H9 (cell line): ENCODE measurements at regions not wholly inside any gene's neighbourhood (a gene's known extent, or its start where the extent isn't known, plus 50 kb on each side); places are given as distances from the start of the nearest gene placed in this dataset.
A peak's percentile ranks its signal among the peaks of the same experiment; 100 is the strongest.

Experiments
- DNase-seq: peaks from one replicate; pipeline ENCODE4 v3.0.0-alpha.2; 2017
- H2AFZ ChIP-seq: one replicate; pipeline ENCODE4 v1.6.1; 2013; ENCODE audit warnings: mild to moderate bottlenecking, low read length, control low read depth, moderate library complexity
- H2AK5ac ChIP-seq: 2 replicates; pipeline ENCODE4 v1.6.1; 2013; ENCODE audit warnings: low read length, control low read depth, mixed read lengths; ENCODE audit not compliant: insufficient read length
- H2BK120ac ChIP-seq: one replicate; pipeline ENCODE4 v1.6.1; 2013; ENCODE audit warnings: low read depth, mild to moderate bottlenecking, low read length, control low read depth, inconsistent platforms; ENCODE audit not compliant: poor library complexity, severe bottlenecking
- H2BK12ac ChIP-seq: 2 replicates; pipeline ENCODE4 v1.6.1; 2013; ENCODE audit warnings: low read length, control low read depth, mixed read lengths, low read depth; ENCODE audit not compliant: insufficient read length
- H2BK15ac ChIP-seq: 2 replicates; pipeline ENCODE4 v1.6.1; 2013; ENCODE audit warnings: low read depth, low read length, control low read depth
- H2BK20ac ChIP-seq: one replicate; pipeline ENCODE4 v1.6.1; 2013; ENCODE audit warnings: low read depth, mild to moderate bottlenecking, low read length, control low read depth, inconsistent platforms; ENCODE audit not compliant: poor library complexity, severe bottlenecking
- H2BK5ac ChIP-seq: 2 replicates; pipeline ENCODE4 v1.6.1; 2013; ENCODE audit warnings: low read length, control low read depth, mixed read lengths; ENCODE audit not compliant: insufficient read length
- H3K14ac ChIP-seq: 2 replicates; pipeline ENCODE4 v1.6.1; 2013; ENCODE audit warnings: low read length, control low read depth; ENCODE audit not compliant: insufficient read depth
- H3K18ac ChIP-seq: 2 replicates; pipeline ENCODE4 v1.6.1; 2013; ENCODE audit warnings: low read depth, mild to moderate bottlenecking, mixed read lengths, low read length, control low read depth; ENCODE audit not compliant: insufficient read length
- H3K23ac ChIP-seq: 2 replicates; pipeline ENCODE4 v1.6.1; 2013; ENCODE audit warnings: low read length, control low read depth, mixed read lengths, low read depth; ENCODE audit not compliant: insufficient read length
- H3K23me2 ChIP-seq: 2 replicates; pipeline ENCODE4 v1.6.1; 2013; ENCODE audit warnings: low read depth, mild to moderate bottlenecking, mixed read lengths, low read length, control low read depth; ENCODE audit not compliant: insufficient read length, poor library complexity, severe bottlenecking
- H3K27ac ChIP-seq: 2 replicates; pipeline ENCODE4 v1.5.1; 2013; ENCODE audit warnings: low read length, control low read depth, mixed read lengths, low read depth; ENCODE audit not compliant: insufficient read length
- H3K27me3 ChIP-seq: 2 replicates; pipeline ENCODE4 v1.6.1; 2013; ENCODE audit warnings: low read length, control low read depth, inconsistent platforms; ENCODE audit not compliant: insufficient read depth
- H3K4ac ChIP-seq: 2 replicates; pipeline ENCODE4 v1.6.1; 2013; ENCODE audit warnings: low read depth, mild to moderate bottlenecking, control low read depth, inconsistent platforms, low read length, moderate library complexity
- H3K4me1 ChIP-seq: 2 replicates; pipeline ENCODE4 v1.6.1; 2013; ENCODE audit warnings: low read length, control low read depth, inconsistent platforms; ENCODE audit not compliant: insufficient read depth
- H3K4me2 ChIP-seq: 2 replicates; pipeline ENCODE4 v1.6.1; 2013; ENCODE audit warnings: low read length, control low read depth, mixed read lengths; ENCODE audit not compliant: insufficient read length, insufficient read depth
- H3K56ac ChIP-seq: 2 replicates; pipeline ENCODE4 v1.6.1; 2013; ENCODE audit warnings: low read depth, mild to moderate bottlenecking, mixed read lengths, low read length, control low read depth; ENCODE audit not compliant: insufficient read length
- H3K79me1 ChIP-seq: 2 replicates; pipeline ENCODE4 v1.6.1; 2013; ENCODE audit warnings: low read depth, mild to moderate bottlenecking, moderate library complexity, low read length, control low read depth, inconsistent platforms; ENCODE audit not compliant: insufficient read depth, poor library complexity, severe bottlenecking
- H3K79me2 ChIP-seq: 2 replicates; pipeline ENCODE4 v1.6.1; 2013; ENCODE audit warnings: low read length, control low read depth, inconsistent platforms; ENCODE audit not compliant: insufficient read depth
- H3K9ac ChIP-seq: 2 replicates; pipeline ENCODE4 v1.6.1; 2013; ENCODE audit warnings: low read length, control low read depth, mixed read lengths; ENCODE audit not compliant: insufficient read length; ENCODE audit errors: extremely low read depth
- H3K9me3 ChIP-seq: one replicate; pipeline ENCODE4 v1.6.1; 2013; ENCODE audit warnings: low read depth, low read length, inconsistent platforms; ENCODE audit not compliant: control insufficient read depth
- H3T11ph ChIP-seq: one replicate; pipeline ENCODE4 v1.6.1; 2013; ENCODE audit warnings: mild to moderate bottlenecking, low read length, control low read depth, inconsistent platforms
- H4K20me1 ChIP-seq: one replicate; pipeline ENCODE4 v1.6.1; 2013; ENCODE audit not compliant: control insufficient read depth, insufficient read length, insufficient read depth
- H4K5ac ChIP-seq: 2 replicates; pipeline ENCODE4 v1.6.1; 2013; ENCODE audit warnings: low read depth, mild to moderate bottlenecking, mixed read lengths, low read length, control low read depth; ENCODE audit not compliant: insufficient read length
- H4K8ac ChIP-seq: replicated peaks from 2 replicates; pipeline ENCODE4 v1.6.1; 2013; ENCODE audit warnings: low read length, control low read depth, mixed read lengths, low read depth; ENCODE audit not compliant: insufficient read length
- H4K91ac ChIP-seq: 2 replicates; pipeline ENCODE4 v1.6.1; 2013; ENCODE audit warnings: low read depth, mild to moderate bottlenecking, moderate library complexity, mixed read lengths, low read length, control low read depth; ENCODE audit not compliant: insufficient read length
- H3K27ac Mint-ChIP-seq, 3 experiments: 2 replicates in 2 of 3; 3 replicates in 1 of 3; pipeline ENCODE4 v1.8.0; 2020 to 2021; ENCODE audit warnings: mixed read lengths in 3 of 3, mild to moderate bottlenecking in 1 of 3, moderate library complexity in 1 of 3
- H3K27me3 Mint-ChIP-seq: 2 replicates; pipeline ENCODE4 v1.8.0; 2021; ENCODE audit warnings: low read depth, mild to moderate bottlenecking, moderate library complexity, mixed read lengths
- H3K36me3 Mint-ChIP-seq, 3 experiments: 2 replicates in 2 of 3; 3 replicates in 1 of 3; pipeline ENCODE4 v1.8.0; 2020 to 2021; ENCODE audit warnings: low read depth in 3 of 3, mixed read lengths in 3 of 3; ENCODE audit not compliant: insufficient read depth in 1 of 3
- H3K4me1 Mint-ChIP-seq, 2 experiments: 2 replicates each; pipeline ENCODE4 v1.8.0; 2020; ENCODE audit warnings: mixed read lengths in 2 of 2
- H3K4me3 Mint-ChIP-seq, 2 experiments: 2 replicates in 1 of 2; 3 replicates in 1 of 2; pipeline ENCODE4 v1.8.0; 2020 to 2021; ENCODE audit warnings: mild to moderate bottlenecking in 2 of 2, mixed read lengths in 2 of 2, moderate library complexity in 1 of 2
- H3K9me3 Mint-ChIP-seq, 2 experiments: 2 replicates in 1 of 2; 3 replicates in 1 of 2; pipeline ENCODE4 v1.8.0; 2020; ENCODE audit warnings: mild to moderate bottlenecking in 2 of 2, mixed read lengths in 2 of 2, moderate library complexity in 1 of 2
- WGBS: extraction: QIAGEN DNeasy Blood & Tissue Kit; methylation state at CpG from one replicate; pipeline ENCODE4 v1.1.7; 2013; ENCODE audit warnings: missing lambda C conversion rate, low lambda C conversion rate, mixed read lengths; ENCODE audit not compliant: insufficient read length; ENCODE audit errors: extremely low coverage; 5-methylcytosine and 5-hydroxymethylcytosine counted together
- TF ChIP-seq, protein P1 (sequence below): fragments of 200-600 bp; sonication (generic); conservative IDR thresholded peaks from 3 replicates; pipeline ENCODE4 v1.8.0; 2021; ENCODE audit warnings: antibody characterized with exemption, mild to moderate bottlenecking

DNA sequence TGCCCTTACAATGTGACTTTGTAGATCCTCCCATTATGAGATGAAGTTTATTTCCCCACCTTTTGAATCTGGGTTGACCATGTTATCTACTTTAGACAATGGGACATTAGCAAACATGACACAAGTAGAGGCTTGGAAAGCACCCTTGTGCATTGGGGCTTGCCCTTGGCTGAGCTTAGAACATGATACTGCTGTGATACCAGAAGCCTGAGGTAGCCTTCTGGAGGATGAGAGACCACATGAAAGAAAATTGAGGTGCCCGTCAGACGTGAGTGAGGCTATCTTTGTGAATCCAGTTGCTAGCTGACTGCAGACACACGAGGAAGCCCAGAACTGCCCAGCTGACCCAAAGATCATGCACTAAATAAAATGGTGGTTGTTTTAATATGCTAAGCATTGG, 341.2 kb downstream of the CYP26B1 start:
- TF ChIP-seq, protein P1, sequence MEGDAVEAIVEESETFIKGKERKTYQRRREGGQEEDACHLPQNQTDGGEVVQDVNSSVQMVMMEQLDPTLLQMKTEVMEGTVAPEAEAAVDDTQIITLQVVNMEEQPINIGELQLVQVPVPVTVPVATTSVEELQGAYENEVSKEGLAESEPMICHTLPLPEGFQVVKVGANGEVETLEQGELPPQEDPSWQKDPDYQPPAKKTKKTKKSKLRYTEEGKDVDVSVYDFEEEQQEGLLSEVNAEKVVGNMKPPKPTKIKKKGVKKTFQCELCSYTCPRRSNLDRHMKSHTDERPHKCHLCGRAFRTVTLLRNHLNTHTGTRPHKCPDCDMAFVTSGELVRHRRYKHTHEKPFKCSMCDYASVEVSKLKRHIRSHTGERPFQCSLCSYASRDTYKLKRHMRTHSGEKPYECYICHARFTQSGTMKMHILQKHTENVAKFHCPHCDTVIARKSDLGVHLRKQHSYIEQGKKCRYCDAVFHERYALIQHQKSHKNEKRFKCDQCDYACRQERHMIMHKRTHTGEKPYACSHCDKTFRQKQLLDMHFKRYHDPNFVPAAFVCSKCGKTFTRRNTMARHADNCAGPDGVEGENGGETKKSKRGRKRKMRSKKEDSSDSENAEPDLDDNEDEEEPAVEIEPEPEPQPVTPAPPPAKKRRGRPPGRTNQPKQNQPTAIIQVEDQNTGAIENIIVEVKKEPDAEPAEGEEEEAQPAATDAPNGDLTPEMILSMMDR: no peak
- Histone ChIP-seq H2BK12ac (no peak overlapping the region), H2AK5ac (no peak overlapping the region), H3K4me1 (no peaks in the 10 kb centered on the region), H3K4me2 (no peak overlapping the region), H3T11ph (no peak overlapping the region), H2BK15ac (no peak overlapping the region), H2BK20ac (no peak overlapping the region), H4K91ac (no peak overlapping the region), H3K23me2 (no peaks in the 10 kb centered on the region), H3K9ac (no peak overlapping the region), H3K27me3 (no peaks in the 10 kb centered on the region), H3K14ac (no peak overlapping the region), H3K79me1 (no peaks in the 10 kb centered on the region), H3K4ac (no peak overlapping the region), H4K20me1 (no peaks in the 10 kb centered on the region), H3K18ac (no peak overlapping the region), H4K5ac (no peak overlapping the region), H2BK120ac (no peak overlapping the region), H3K23ac (no peak overlapping the region), H3K56ac (no peak overlapping the region), H3K9me3 (no peaks in the 10 kb centered on the region), H4K8ac (no peak overlapping the region), H2BK5ac (no peak overlapping the region), H3K27ac (no peak overlapping the region), H2AFZ (no peak overlapping the region), H3K79me2 (no peaks in the 10 kb centered on the region)
- peak; percentile 10 for DNase-seq
- no peaks in the 10 kb centered on the region; a peak in 1 of 5 replicates for H3K9me3 Mint-ChIP-seq
- no peak overlapping the region for H3K4me3 Mint-ChIP-seq
- WGBS: no CpG with 5 or more reads among the region's 3 CpGs
- no peaks in the 10 kb centered on the region for H3K4me1 Mint-ChIP-seq
- H3K27me3 Mint-ChIP-seq: peaks cover 7% of the 10 kb centered on the region; the same call in 1 of the 2 replicates
- no peak overlapping the region for H3K27ac Mint-ChIP-seq
- H3K36me3 Mint-ChIP-seq: no peaks in the 10 kb centered on the region
